ENCODE measurements at regions not wholly inside any gene's neighbourhood (a gene's known extent, or its start where the extent isn't known, plus 50 kb on each side); places are given as distances from the start of the nearest gene placed in this dataset.

DNA sequence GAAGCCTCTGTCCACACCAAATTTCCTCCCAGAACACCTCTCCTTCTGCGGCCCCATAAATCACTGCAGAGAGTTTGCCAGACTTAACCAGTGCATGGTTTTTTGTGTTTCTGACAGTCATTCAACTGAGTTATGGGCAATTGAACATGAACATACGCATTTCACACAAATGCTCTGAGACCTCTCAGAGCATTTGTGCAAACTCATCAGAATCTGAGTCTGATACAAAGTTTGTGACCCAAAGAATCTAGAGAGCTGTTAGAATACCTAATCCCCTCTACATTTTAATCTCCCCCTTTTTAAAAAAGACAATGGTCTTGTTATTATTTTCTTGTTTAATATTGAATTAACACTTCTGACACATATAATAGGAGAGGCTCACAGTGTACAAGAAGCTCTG is 416.9 kb upstream of the SMARCA2 start:
- H3K4me3 Mint-ChIP-seq = no peak overlapping the region
- H3K9me3 Mint-ChIP-seq = no peaks in the 10 kb centered on the region
- no peaks in the 10 kb centered on the region for H3K4me1 Mint-ChIP-seq
- TF ChIP-seq, protein P1, sequence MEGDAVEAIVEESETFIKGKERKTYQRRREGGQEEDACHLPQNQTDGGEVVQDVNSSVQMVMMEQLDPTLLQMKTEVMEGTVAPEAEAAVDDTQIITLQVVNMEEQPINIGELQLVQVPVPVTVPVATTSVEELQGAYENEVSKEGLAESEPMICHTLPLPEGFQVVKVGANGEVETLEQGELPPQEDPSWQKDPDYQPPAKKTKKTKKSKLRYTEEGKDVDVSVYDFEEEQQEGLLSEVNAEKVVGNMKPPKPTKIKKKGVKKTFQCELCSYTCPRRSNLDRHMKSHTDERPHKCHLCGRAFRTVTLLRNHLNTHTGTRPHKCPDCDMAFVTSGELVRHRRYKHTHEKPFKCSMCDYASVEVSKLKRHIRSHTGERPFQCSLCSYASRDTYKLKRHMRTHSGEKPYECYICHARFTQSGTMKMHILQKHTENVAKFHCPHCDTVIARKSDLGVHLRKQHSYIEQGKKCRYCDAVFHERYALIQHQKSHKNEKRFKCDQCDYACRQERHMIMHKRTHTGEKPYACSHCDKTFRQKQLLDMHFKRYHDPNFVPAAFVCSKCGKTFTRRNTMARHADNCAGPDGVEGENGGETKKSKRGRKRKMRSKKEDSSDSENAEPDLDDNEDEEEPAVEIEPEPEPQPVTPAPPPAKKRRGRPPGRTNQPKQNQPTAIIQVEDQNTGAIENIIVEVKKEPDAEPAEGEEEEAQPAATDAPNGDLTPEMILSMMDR (IDR thresholded peaks at IDR 0.05; ENCODE audit: unreplicated experiment in 3 of 3) = no peak
- H3K36me3 Mint-ChIP-seq (ENCODE audit: low read depth) = no peaks in the 10 kb centered on the region
- no peak overlapping the region for H3K27ac Mint-ChIP-seq
- H3K27me3 Mint-ChIP-seq (ENCODE audit: low read depth) = peaks cover 3% of the 10 kb centered on the region

DNA sequence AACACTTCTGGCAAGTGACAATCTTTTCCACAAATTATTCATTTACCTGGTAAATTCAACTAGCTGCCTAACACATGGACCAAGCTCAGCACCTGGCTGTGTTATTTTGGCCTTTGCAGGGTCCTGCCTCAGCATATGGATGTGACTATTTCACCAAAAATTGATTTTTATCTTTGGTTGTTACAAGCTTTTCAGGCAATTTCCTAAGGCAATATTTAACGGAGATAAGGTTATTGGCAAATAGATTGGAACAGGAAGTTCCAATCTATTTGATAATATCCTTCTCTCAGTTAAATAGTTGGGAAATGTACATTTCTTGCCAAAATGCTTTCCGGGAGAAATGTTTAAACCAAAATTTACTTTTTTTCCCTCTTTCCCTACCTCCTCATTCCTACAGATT is 415.2 kb upstream of the SMARCA2 start:
- H3K4me3 Mint-ChIP-seq = no peak overlapping the region
- H3K27me3 Mint-ChIP-seq (ENCODE audit: low read depth) = peaks cover 7% of the 10 kb centered on the region
- no peaks in the 10 kb centered on the region for H3K36me3 Mint-ChIP-seq (ENCODE audit: low read depth)
- no peaks in the 10 kb centered on the region for H3K9me3 Mint-ChIP-seq
- no peak overlapping the region for H3K27ac Mint-ChIP-seq
- TF ChIP-seq, protein P1 (IDR thresholded peaks at IDR 0.05; ENCODE audit: unreplicated experiment in 3 of 3) = no peak
- H3K4me1 Mint-ChIP-seq = no peaks in the 10 kb centered on the region

DNA sequence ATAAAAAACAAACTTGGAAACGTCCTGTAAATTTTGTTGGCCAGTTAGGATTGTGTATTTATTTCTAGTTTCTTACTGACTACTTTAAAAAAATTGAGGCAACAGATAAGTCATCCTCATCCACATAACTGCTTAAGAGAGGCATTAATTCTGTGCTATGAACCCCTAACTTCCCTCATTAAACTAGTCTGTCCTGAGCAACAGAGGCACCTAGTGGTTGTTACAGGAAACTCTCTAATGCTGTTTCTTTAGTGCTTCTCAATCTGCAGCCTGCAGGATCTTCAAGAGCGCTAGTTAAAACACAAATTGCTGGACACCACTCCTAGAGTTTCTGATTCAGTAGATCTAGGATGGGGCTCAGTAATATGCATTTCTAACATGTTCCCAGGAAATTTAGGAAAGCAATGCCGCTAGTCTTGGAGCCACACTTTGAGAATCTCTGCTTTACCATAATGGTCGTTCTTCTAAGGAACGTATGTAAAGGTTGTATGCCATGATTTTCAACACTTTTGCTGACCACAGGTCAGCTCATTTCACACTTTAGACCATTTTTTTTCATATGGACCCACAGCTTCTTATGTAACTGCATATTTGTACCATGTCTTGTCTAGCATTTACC is 410.1 kb upstream of the SMARCA2 start:
- TF ChIP-seq, protein P1 (IDR thresholded peaks at IDR 0.05; ENCODE audit: unreplicated experiment in 3 of 3) = peak; percentile 43 to 60 (median 51)
- Mint-ChIP-seq H3K36me3 (ENCODE audit: low read depth) (no peaks in the 10 kb centered on the region), H3K9me3 (no peaks in the 10 kb centered on the region), H3K4me1 (peaks cover 14% of the 10 kb centered on the region), H3K27ac (no peak overlapping the region), H3K27me3 (ENCODE audit: low read depth) (peaks cover 4% of the 10 kb centered on the region), H3K4me3 (no peak overlapping the region)

DNA sequence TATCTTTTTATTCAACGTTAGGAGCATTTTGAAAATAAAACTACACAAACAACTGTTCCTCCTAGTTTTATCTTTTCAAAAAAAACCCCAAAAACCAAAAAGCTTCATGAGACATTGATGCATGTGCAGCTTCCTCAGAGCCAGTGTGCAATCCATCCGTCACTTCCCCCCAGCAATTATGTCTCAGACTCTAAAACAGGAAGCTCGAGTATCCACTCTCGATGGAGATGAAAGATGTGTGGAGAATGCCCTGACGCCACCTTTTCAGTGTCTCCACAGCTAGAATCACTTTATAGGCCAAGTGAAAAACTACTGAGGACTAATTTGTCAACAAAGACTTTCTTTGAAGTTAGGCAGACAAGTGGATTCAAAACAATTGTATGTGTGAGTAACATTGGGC is 408.9 kb upstream of the SMARCA2 start:
- H3K4me1 Mint-ChIP-seq = peaks cover 14% of the 10 kb centered on the region
- H3K9me3 Mint-ChIP-seq = no peaks in the 10 kb centered on the region
- H3K27ac Mint-ChIP-seq = no peak overlapping the region
- no peaks in the 10 kb centered on the region for H3K36me3 Mint-ChIP-seq (ENCODE audit: low read depth)
- TF ChIP-seq, protein P1 (IDR thresholded peaks at IDR 0.05; ENCODE audit: unreplicated experiment in 3 of 3) = no peak
- no peak overlapping the region for H3K4me3 Mint-ChIP-seq
- H3K27me3 Mint-ChIP-seq (ENCODE audit: low read depth) = peaks cover 4% of the 10 kb centered on the region

DNA sequence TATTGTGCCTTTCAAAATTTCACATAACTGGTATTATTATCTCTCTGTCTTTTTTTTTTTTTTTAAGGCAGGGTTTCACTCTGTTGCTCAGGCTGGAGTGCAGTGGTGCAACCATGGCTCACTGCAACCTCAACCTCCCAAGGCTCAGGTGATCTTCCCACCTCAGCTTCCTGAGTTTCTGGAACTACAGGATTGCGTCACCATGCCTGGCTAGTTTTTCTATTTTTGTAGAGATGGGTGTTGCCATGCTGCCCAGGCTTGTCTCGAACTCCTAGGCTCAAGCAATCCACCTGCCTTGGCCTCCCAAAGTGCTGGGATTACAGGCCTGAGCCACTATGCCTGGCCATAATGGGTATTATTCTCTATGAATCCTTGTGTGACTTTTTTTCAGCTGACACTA is 402.3 kb upstream of the SMARCA2 start:
- H3K4me1 Mint-ChIP-seq = peaks cover 8% of the 10 kb centered on the region
- no peaks in the 10 kb centered on the region for H3K36me3 Mint-ChIP-seq (ENCODE audit: low read depth)
- H3K27me3 Mint-ChIP-seq (ENCODE audit: low read depth) = no peaks in the 10 kb centered on the region
- no peak overlapping the region for H3K27ac Mint-ChIP-seq
- no peak overlapping the region for H3K4me3 Mint-ChIP-seq
- peaks cover 15% of the 10 kb centered on the region for H3K9me3 Mint-ChIP-seq
- TF ChIP-seq, protein P1 (IDR thresholded peaks at IDR 0.05; ENCODE audit: unreplicated experiment in 3 of 3) = no peak

DNA sequence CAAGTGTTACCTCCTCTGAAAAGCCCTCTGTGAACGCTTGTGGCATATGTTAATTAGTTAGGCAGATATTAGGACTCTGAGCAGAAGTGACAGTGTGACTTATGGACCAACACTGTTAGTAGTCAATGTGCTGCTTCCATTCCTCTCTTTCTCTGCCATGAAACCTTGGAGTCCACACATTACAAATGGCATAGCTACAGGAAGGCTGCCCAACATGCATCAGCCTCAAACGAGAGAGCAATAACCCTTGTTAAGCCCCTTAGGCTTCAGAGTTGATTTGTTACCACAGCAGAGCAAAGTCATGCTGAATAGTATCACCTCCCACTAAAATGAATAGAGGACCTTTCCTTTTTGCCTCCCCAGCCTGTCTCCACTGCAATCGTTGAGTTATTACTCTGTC is 397.7 kb upstream of the SMARCA2 start:
- H3K27ac Mint-ChIP-seq = no peak overlapping the region
- no peaks in the 10 kb centered on the region for H3K4me1 Mint-ChIP-seq
- no peaks in the 10 kb centered on the region for H3K36me3 Mint-ChIP-seq (ENCODE audit: low read depth)
- H3K9me3 Mint-ChIP-seq = peaks cover 16% of the 10 kb centered on the region
- H3K4me3 Mint-ChIP-seq = no peak overlapping the region
- peaks cover 3% of the 10 kb centered on the region for H3K27me3 Mint-ChIP-seq (ENCODE audit: low read depth)
- TF ChIP-seq, protein P1 (IDR thresholded peaks at IDR 0.05; ENCODE audit: unreplicated experiment in 3 of 3) = no peak

All from nephron (organoid).